GM21717 (cell line): ENCODE measurements at regions not wholly inside any gene's neighbourhood (a gene's known extent, or its start where the extent isn't known, plus 50 kb on each side); places are given as distances from the start of the nearest gene placed in this dataset.

ENCODE experiments used
- ATAC-seq: cut with Tn5 transposase; IDR thresholded peaks from one replicate; pipeline ENCODE4 v1.9.1; 2021; ENCODE audit warnings: mild to moderate bottlenecking, moderate library complexity; ENCODE audit not compliant: unreplicated experiment

- no peak for ATAC-seq
These were observed 366.1 kb upstream of the MMADHC start for GRCh38 chr2:149953627-149954026.

- no peak for ATAC-seq
These were observed 343.9 kb upstream of the MMADHC start for GRCh38 chr2:149931486-149931885.

DNA sequence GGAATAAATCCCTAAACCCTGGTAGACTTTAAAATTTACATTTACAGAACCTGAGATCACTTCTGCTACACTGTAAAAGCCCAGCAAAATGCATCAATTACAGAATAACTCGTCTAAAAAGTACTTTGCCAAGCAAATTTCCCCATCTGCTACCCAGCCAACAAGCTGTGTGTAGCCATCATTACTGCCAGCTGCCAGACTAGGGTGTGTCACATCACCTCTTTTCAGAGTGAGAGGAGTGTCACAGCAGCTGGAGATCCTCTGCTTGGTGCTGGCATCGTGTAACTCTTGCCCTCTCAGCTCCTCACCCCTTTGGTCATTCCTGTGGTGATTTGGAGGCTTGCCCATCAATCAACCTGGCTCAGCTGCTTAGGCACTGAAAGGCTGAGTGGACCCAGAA lies 340.4 kb upstream of the MMADHC start:
- ATAC-seq = no peak

GRCh38 chr2:149926149-149926548 lies 338.6 kb upstream of the MMADHC start:
- no peak for ATAC-seq

GRCh38 chr2:149924549-149925213 lies 337.1 kb upstream of the MMADHC start:
- no peak for ATAC-seq

DNA sequence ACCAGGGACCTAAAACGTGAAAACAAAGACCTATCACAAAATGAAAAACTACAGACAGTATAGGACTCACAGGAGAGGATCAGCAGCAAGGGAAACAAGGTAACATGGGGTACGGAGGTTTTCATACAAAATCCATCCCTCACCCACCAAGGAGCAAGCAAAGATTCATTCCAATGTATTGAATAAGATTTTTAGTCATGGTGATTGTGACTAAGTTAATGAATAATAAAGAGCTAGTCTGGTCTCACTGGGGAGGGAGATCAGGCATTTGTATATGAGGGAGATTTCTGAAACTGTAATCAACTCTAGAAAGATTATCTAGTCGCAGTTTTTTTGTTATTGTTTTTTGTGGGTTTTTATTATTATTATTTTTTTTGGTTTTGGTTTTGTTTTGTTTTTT lies 336.5 kb upstream of the MMADHC start:
- ATAC-seq = no peak

DNA sequence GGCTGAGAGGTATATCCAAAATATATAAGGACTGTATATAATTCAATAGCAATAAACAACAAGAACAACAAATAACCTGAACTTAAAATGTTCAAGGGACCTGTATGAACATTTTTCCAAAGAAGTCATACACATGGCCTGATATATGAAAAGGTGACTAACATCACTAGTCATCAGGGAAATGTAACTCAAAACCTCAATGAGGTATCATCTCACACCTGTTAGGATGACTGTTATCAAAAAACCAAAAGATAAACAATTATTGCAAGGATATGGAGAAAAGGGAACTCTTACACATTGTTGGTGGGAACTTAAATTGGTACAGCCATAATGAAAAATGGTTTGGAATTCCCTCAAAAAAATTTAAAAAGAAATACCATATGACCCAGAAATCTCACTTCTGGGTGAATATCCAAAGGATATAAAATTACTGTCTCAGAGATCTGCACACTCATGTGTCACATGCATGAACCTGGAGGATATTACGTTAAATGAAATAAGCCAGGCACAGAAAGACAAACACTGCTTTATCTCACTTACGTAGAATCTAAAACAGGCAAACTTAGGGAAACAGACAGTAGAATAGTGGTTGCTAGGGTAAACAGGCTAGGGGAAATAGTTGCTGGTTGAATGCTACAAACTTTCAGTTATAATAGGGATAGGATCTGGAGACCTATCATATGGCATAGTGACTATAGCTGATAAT lies 334.5 kb upstream of the MMADHC start:
- ATAC-seq = no peak

DNA sequence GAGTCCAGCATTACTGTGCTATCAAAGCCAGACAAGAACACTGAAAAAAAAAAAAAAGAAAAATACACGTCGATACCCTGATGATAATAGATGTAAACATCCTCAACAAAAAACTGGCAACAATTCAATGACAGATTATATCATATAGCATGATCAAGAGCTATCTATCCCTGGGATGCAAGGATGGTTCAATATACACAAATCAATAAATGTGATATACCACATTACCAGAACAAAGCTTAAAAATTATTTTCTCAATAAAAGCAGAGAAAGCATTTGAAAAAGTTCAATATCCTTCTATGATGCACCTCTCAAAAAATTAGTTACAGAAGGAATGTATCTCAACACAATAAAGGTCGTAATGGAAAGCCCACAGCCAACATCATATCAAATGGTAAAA lies 332.8 kb upstream of the MMADHC start:
- no peak for ATAC-seq

DNA sequence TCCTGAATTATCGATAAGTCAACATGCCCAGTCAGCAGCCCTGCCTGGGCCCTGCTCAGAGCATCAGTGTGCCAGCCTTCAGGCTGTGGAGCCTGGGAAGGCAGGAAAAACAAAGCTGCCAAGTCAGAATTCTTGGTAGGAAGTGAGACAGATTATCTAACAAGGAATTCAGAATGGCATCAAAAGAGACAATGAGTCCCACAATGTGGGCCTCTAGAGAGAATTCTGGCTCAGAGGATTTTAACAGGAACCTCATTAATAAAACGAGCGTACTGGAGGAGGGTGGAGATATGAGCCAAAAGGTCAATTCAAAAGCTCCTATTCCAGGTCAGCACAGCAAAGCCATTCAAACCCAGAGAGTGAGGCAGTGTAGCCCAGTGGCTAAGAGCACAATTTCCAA lies 327.6 kb upstream of the MMADHC start:
- no peak for ATAC-seq

DNA sequence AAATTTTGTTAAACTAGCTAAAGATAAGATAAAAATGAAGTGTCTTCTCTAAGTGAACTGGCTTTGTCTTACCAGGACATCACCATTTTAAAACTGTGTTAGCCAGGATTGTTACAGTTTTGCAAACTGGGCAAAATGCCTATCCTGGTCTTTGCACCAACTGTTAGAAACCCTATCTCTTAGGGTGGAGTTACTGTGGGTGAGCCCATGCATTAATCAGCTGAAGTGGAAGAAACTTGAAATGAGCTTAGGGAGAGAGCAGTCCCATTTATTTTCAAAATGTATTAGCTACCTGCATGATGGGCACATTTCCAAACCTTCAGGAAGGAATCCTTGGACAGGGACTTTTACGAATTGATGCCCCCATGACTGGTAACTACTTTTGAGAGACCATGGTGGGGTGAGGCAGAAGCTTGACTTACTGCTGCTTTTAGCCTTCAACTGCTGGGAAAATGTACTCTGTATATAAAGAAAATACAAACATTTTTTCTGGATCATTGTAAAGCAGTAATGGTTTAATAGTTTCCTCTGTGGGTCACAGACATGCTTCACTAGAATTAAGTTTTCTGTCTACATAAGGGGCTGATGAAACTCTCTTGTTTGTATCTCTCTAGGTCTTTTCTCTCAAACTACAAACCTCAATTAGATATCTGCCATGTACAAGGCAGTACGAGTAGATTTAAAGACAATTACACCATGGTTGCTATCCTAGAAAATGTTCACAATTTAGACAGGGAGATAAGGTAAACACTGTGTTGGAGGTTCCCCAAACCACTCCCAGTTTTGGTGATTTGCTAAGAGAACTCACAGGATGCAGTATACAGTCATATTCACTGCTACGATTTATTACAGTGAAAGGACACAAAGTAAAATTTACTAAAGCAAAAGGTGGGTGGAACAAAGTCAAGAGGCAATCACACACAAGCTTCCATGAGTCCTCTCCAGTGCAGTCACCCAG lies 321.4 kb upstream of the MMADHC start:
- ATAC-seq = no peak

DNA sequence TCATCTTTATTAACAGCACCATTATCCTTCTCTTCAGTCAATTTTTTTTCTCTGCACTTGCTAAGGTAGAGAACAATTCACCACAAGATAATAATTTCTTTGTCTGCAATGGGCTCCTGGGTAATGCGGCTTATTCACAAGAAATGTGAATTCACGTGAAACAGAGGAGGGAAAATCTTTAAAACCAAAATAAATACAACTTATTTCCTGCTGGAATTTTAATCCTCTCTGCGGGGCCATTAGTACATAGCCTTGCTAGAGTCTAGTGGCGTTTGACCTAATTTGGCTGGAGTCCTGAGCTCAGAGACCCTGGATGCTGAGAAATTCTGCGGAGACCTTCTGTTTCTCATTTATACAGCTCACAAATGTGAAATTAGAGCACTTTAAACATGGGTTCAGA lies 319.3 kb upstream of the MMADHC start:
- ATAC-seq = no peak

- no peak for ATAC-seq
These were observed 317.0 kb upstream of the MMADHC start for GRCh38 chr2:149904352-149905175.

- ATAC-seq = no peak
These were observed 316.1 kb upstream of the MMADHC start for GRCh38 chr2:149903626-149904025.

GRCh38 chr2:149902081-149902480 lies 314.5 kb upstream of the MMADHC start:
- no peak for ATAC-seq

GRCh38 chr2:149901231-149901859 lies 313.8 kb upstream of the MMADHC start:
- no peak for ATAC-seq

DNA sequence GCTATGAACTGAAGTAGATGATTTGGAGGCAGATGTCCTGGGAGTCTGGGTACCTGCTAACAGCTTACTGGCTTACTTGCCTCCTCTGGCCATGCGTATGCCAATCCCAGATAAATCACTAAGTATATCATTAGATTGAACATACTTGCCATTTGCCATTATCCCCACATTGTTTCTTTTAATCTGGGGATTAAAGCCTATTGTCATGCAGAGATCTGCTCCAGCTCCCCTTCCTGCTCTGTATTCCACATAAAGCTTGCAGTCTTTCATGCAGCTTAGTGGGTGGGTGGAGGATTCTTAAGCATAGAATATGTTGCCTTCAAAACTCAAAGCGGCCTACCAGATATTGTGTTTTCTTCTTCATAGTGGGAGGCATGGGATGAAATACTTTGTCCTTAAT lies 311.8 kb upstream of the MMADHC start:
- no peak for ATAC-seq

DNA sequence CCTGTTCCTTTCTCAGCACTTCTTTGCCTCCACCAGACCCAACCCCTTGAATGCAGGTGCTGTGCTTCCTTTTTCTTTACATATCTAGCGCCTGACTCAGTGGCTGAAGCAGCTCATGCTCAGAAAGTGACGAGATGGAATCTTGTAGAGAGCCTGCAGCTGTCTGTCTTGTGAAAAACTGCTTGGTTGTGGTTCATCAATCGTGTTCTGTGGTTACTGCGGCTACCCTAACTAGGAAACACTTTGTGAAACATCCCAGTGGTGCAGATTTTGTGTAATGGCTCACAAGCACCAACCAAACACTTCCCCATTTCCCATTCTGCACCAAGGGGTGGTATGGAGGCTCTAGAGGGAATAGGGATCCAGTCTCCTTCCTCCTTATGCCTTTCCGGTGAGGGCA lies 307.2 kb upstream of the MMADHC start:
- no peak for ATAC-seq

GRCh38 chr2:149894226-149894625 lies 306.7 kb upstream of the MMADHC start:
- no peak for ATAC-seq

DNA sequence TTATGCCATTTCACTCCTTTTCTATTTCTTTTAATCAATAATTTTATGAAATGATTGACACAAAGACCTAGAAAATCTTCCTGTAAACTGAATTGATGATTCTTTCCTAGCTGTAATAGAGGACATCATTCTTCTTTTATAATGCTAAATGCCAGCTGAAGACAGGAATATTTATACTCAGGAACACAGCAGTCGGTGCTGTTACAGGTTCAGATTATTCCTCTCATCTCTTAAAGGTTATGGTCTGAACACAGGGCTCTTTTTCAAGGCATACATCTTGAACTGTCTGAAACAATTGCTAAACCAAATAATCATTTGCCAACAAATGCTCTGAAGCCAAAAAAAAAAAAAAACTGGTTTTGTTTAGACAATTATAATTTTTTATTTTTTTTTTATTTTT lies 305.0 kb upstream of the MMADHC start:
- ATAC-seq = no peak

- ATAC-seq = no peak
These were observed 298.4 kb upstream of the MMADHC start for GRCh38 chr2:149885946-149886345.
